ENCODE measurements at regions not wholly inside any gene's neighbourhood (a gene's known extent, or its start where the extent isn't known, plus 50 kb on each side); places are given as distances from the start of the nearest gene placed in this dataset.

- no peak for TF ChIP-seq RFXANK (CRISPR knock-in tag; IDR thresholded peaks at IDR 0.05)
- TF ChIP-seq MATR3 (CRISPR knock-in tag; IDR thresholded peaks at IDR 0.05), result no peak
- no peak for TF ChIP-seq ZNF205 (CRISPR knock-in tag; IDR thresholded peaks at IDR 0.05)
- TF ChIP-seq TOPORS (CRISPR knock-in tag; IDR thresholded peaks at IDR 0.05), result no peak
- no peak for TF ChIP-seq ZNF547 (CRISPR knock-in tag; IDR thresholded peaks at IDR 0.05)
- no peak for TF ChIP-seq MTA3 (CRISPR knock-in tag; IDR thresholded peaks at IDR 0.05)
- TF ChIP-seq DRAP1 (CRISPR knock-in tag; IDR thresholded peaks at IDR 0.05), result no peak
These were observed 477.1 kb upstream of the KCNMB2 start (continued) for GRCh38 chr3:178059119-178059518.

GRCh38 chr3:178059836-178060235 is 476.4 kb upstream of the KCNMB2 start:
- no peak for ATAC-seq
- BruUV-seq (replicated peaks), result no TSS peak
- H3K4me2 ChIP-seq (ENCODE audit: low read depth, low read length), result no peak overlapping the region
- H3K4me3 ChIP-seq (replicated peaks in 1 of 3; ENCODE audit: insufficient read depth in 1 of 3, low read depth in 2 of 3, low read length in 3 of 3), result no peak overlapping the region
- FAIRE-seq, result no peak
- ChIA-PET CTCF (ENCODE audit: low intra/inter-chr PET ratio, low total read pairs) (no interaction called here), POLR2A (no interaction called here)
- H3K9me3 ChIP-seq (ENCODE audit: low read length), result no peaks in the 10 kb centered on the region
- H2AFZ ChIP-seq (ENCODE audit: low read length), result no peak overlapping the region
- H4K20me1 ChIP-seq (ENCODE audit: insufficient read depth, low read length), result no peaks in the 10 kb centered on the region
- WGBS (ENCODE audit: low lambda C conversion rate), result 80% methylated on average over 6 of the region's 6 CpGs
- no peaks in the 10 kb centered on the region for H3K36me3 ChIP-seq (replicated peaks in 1 of 2; ENCODE audit: control insufficient read depth in 1 of 2, insufficient read depth in 2 of 2, low read length in 2 of 2)
- peaks cover 15% of the 10 kb centered on the region for H3K4me1 ChIP-seq (ENCODE audit: insufficient read depth, low read length)
- in situ Hi-C loops (cut with HindIII; ENCODE audit: extremely low pct_ligation_motif_present, low pct_unique_long_range_greater_than_20kb) (no loop called here), intact Hi-C loops (cut with micrococcal nuclease; ENCODE audit: unreplicated experiment) (no loop called here)
- H3K79me2 ChIP-seq (ENCODE audit: insufficient read depth, low read length), result no peaks in the 10 kb centered on the region
- H3K27ac ChIP-seq (ENCODE audit: extremely low read length, insufficient read depth, low read length), result no peak overlapping the region
- no peak overlapping the region for H3K9ac ChIP-seq (ENCODE audit: insufficient read depth, low read depth, low read length)
- DNase-seq (ENCODE audit: low spot score), result no peak
- no peaks in the 10 kb centered on the region for H3K27me3 ChIP-seq (ENCODE audit: control insufficient read depth in 1 of 2, insufficient read depth in 2 of 2, low read length in 2 of 2)
- TF ChIP-seq PAF1 (CRISPR knock-in tag; IDR thresholded peaks at IDR 0.05) (no peak), MZF1 (CRISPR knock-in tag; IDR thresholded peaks at IDR 0.05; ENCODE audit: borderline replicate concordance) (no peak), RAD51 (IDR thresholded peaks at IDR 0.05; ENCODE audit: borderline replicate concordance) (no peak), KDM5B (CRISPR knock-in tag; IDR thresholded peaks at IDR 0.05; ENCODE audit: borderline replicate concordance) (no peak), AFF4 (CRISPR knock-in tag; IDR thresholded peaks at IDR 0.05) (no peak), NR2F1 (CRISPR knock-in tag; IDR thresholded peaks at IDR 0.05) (no peak), ZNF430 (CRISPR knock-in tag; IDR thresholded peaks at IDR 0.05) (no peak), ZBTB10 (CRISPR knock-in tag; IDR thresholded peaks at IDR 0.05; ENCODE audit: borderline replicate concordance) (no peak), CHD4 (IDR thresholded peaks at IDR 0.05; ENCODE audit: borderline replicate concordance, low read length) (no peak), ZNF7 (CRISPR knock-in tag; IDR thresholded peaks at IDR 0.05) (no peak), ZNF34 (CRISPR knock-in tag; IDR thresholded peaks at IDR 0.05; ENCODE audit: borderline replicate concordance) (no peak)
